Gastroesophageal sphincter (tissue), 4 donors: ENCODE measurements at regions not wholly inside any gene's neighbourhood (a gene's known extent, or its start where the extent isn't known, plus 50 kb on each side); places are given as distances from the start of the nearest gene placed in this dataset.

Source experiments
- ATAC-seq: fragments of 150-250 bp; one replicate; pipeline ENCODE4 v1.9.1; 2016; ENCODE audit warnings: mild to moderate bottlenecking, moderate library complexity
- H3K27ac ChIP-seq, 4 donors: fragments of 200-600 bp; sonication (generic) in 3 of 4; 1 replicate in 3 of 4; 2 replicates in 1 of 4; pipeline ENCODE4 v1.5.1; 2016 to 2019
- H3K27me3 ChIP-seq: fragments of 200-600 bp; sonication (generic); one replicate; pipeline ENCODE4 v1.5.1; 2019
- H3K36me3 ChIP-seq, 2 donors: fragments of 200-600 bp; sonication (generic); one replicate each; pipeline ENCODE4 v1.5.1; 2019; ENCODE audit warnings: control low read depth in 1 of 2
- H3K4me1 ChIP-seq, 3 donors: fragments of 200-600 bp; sonication (generic); 1 replicate in 2 of 3; 2 replicates in 1 of 3; pipeline ENCODE4 v1.5.1; 2016 to 2019; ENCODE audit warnings: control low read depth in 2 of 3
- H3K4me3 ChIP-seq, 2 donors: fragments of 200-600 bp; sonication (generic); one replicate each; pipeline ENCODE4 v1.5.1; 2019; ENCODE audit warnings: mild to moderate bottlenecking in 1 of 2, moderate library complexity in 1 of 2
- H3K9me3 ChIP-seq, 3 donors: fragments of 200-600 bp; sonication (generic); one replicate each; pipeline ENCODE4 v1.5.1; 2017 to 2019; ENCODE audit warnings: control low read depth in 2 of 3
- EP300 ChIP-seq: sonication (generic); formaldehyde crosslinking; IDR thresholded peaks from one replicate; pipeline ENCODE4 v1.6.1; 2017; ENCODE audit warnings: antibody characterized with exemption, mild to moderate bottlenecking
- POLR2A ChIP-seq, 2 donors: fragments of 450-650 bp; IDR thresholded peaks; one replicate each; pipeline ENCODE4 v1.6.1; 2017; ENCODE audit warnings: antibody characterized with exemption in 2 of 2, mild to moderate bottlenecking in 2 of 2, moderate library complexity in 1 of 2
- POLR2AphosphoS5 ChIP-seq: sonication (generic); formaldehyde crosslinking; IDR thresholded peaks from one replicate; pipeline ENCODE4 v1.6.1; 2017; ENCODE audit warnings: antibody characterized with exemption
- WGBS, 2 donors: methylation state at CpG; one replicate each; pipeline ENCODE4 v1.1.5; 2018; ENCODE audit warnings: low coverage in 1 of 2; 5-methylcytosine and 5-hydroxymethylcytosine counted together
- TF ChIP-seq, protein P1 (sequence below), 4 experiments: fragments of 200-600 bp in 2 of 4; fragments of 450-650 bp in 2 of 4; sonication (generic) in 1 of 4; IDR thresholded peaks; one replicate each; pipeline ENCODE4 v1.5.1; 2017 to 2019; ENCODE audit warnings: antibody characterized with exemption in 4 of 4, mild to moderate bottlenecking in 2 of 4, moderate library complexity in 2 of 4

GRCh38 chr22:48380016-48380665 lies 1447.5 kb downstream of the BRD1 start:
- TF ChIP-seq POLR2A (IDR thresholded peaks at IDR 0.05) (no peak), EP300 (no peak), POLR2AphosphoS5 (no peak)
- TF ChIP-seq, protein P1, sequence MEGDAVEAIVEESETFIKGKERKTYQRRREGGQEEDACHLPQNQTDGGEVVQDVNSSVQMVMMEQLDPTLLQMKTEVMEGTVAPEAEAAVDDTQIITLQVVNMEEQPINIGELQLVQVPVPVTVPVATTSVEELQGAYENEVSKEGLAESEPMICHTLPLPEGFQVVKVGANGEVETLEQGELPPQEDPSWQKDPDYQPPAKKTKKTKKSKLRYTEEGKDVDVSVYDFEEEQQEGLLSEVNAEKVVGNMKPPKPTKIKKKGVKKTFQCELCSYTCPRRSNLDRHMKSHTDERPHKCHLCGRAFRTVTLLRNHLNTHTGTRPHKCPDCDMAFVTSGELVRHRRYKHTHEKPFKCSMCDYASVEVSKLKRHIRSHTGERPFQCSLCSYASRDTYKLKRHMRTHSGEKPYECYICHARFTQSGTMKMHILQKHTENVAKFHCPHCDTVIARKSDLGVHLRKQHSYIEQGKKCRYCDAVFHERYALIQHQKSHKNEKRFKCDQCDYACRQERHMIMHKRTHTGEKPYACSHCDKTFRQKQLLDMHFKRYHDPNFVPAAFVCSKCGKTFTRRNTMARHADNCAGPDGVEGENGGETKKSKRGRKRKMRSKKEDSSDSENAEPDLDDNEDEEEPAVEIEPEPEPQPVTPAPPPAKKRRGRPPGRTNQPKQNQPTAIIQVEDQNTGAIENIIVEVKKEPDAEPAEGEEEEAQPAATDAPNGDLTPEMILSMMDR (IDR thresholded peaks at IDR 0.05): no peak
- WGBS, 2 donors: no CpG with 5 or more reads among the region's 13 CpGs
- Histone ChIP-seq H3K27ac (no peak overlapping the region), H3K4me3 (no peak overlapping the region), H3K27me3 (peaks cover 48% of the 10 kb centered on the region), H3K36me3 (no peaks in the 10 kb centered on the region), H3K4me1 (no peaks in the 10 kb centered on the region), H3K9me3 (peaks cover 0 to 16% (median 0%) of the 10 kb centered on the region in 3 donors)
- no peak for ATAC-seq

GRCh38 chr22:48379371-48379770 lies 1448.3 kb downstream of the BRD1 start:
- ATAC-seq: no peak
- no peak overlapping the region for H3K27ac ChIP-seq
- H3K36me3 ChIP-seq: no peaks in the 10 kb centered on the region
- H3K27me3 ChIP-seq: peaks cover 54% of the 10 kb centered on the region
- H3K4me1 ChIP-seq: no peaks in the 10 kb centered on the region
- H3K9me3 ChIP-seq: peaks cover 0 to 9% (median 0%) of the 10 kb centered on the region in 3 donors
- no peak for TF ChIP-seq POLR2AphosphoS5
- TF ChIP-seq POLR2A (IDR thresholded peaks at IDR 0.05): no peak
- TF ChIP-seq EP300: no peak
- TF ChIP-seq, protein P1 (IDR thresholded peaks at IDR 0.05): no peak
- no peak overlapping the region for H3K4me3 ChIP-seq
- 80% methylated on average over 1 of the region's 13 CpGs; no CpG with 5 or more reads in 1 of the 2 donors for WGBS, 2 donors

GRCh38 chr22:48378673-48379072 lies 1449.0 kb downstream of the BRD1 start:
- H3K27me3 ChIP-seq: peaks cover 56% of the 10 kb centered on the region
- WGBS, 2 donors: 84 to 93% methylated on average over 5 of the region's 6 CpGs

DNA sequence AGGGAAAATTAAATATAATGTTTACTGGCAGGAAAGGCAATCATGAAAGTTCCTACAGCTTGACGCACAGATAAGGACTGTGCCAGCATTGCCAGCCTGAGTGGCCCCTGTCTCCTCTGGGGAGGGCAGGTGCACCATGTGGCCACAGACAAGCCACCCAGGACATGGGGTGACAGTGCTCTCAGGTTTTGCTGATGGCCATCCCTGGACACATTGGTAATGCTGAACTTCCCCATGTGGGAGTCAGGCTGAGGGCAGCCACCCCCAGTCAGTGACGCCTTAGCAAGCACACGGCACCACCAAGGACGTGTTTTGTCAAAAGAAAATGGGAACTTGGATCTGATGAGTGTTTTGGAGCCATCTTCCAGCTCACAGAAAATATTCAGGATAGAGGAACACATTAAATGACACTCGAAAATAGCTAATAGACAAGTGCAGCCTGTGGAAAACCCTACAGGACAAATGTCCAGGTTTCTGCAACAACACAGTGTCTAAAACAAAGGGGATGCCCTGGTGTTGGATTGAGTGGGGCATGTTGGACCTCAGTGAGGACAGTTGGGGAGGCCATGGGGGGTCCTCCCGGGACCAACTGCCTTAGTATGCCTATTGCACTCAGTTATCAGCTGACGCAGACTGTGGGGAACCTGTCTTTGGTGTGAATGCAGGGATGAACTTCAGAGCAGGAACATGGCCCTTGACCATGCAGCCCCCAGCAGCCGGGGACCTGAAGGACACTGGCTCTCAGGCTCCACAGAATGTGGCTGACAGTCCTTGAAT lies 1450.5 kb downstream of the BRD1 start:
- 69 to 70% methylated on average over 2 to 6 of the region's 8 CpGs for WGBS, 2 donors
- H3K27ac ChIP-seq: no peak overlapping the region
- TF ChIP-seq, protein P1 (IDR thresholded peaks at IDR 0.05): no peak
- TF ChIP-seq POLR2AphosphoS5 (no peak), POLR2A (IDR thresholded peaks at IDR 0.05) (no peak), EP300 (no peak)
- no peaks in the 10 kb centered on the region for H3K4me1 ChIP-seq
- ATAC-seq: no peak
- H3K36me3 ChIP-seq: no peaks in the 10 kb centered on the region
- no peaks in the 10 kb centered on the region for H3K9me3 ChIP-seq
- H3K27me3 ChIP-seq: peaks cover 55% of the 10 kb centered on the region
- H3K4me3 ChIP-seq: no peak overlapping the region

More at GRCh38 chr22:48378673-48379072, 1449.0 kb downstream of the BRD1 start:
- peaks cover 0 to 2% (median 0%) of the 10 kb centered on the region in 3 donors for H3K9me3 ChIP-seq
- H3K36me3 ChIP-seq: no peaks in the 10 kb centered on the region
- no peaks in the 10 kb centered on the region for H3K4me1 ChIP-seq
- no peak overlapping the region for H3K4me3 ChIP-seq
- no peak overlapping the region for H3K27ac ChIP-seq
- TF ChIP-seq POLR2AphosphoS5 (no peak), EP300 (no peak), POLR2A (IDR thresholded peaks at IDR 0.05) (no peak)
- TF ChIP-seq, protein P1 (IDR thresholded peaks at IDR 0.05): no peak
- ATAC-seq: no peak
